RKO (cell line): ENCODE measurements at regions not wholly inside any gene's neighbourhood (a gene's known extent, or its start where the extent isn't known, plus 50 kb on each side); places are given as distances from the start of the nearest gene placed in this dataset.
"Not testable (repeated sequence)": the region's sequence is repeated elsewhere in the genome, so short reads cannot be mapped to it uniquely, and the experiment has no call there.

Experiments
- DNase-seq: peaks from one replicate; pipeline ENCODE4 v3.0.0-alpha.2; 2016; ENCODE audit warnings: low spot score

- no peak for DNase-seq
Observed at GRCh38 chr3:59408047-59408624, 358.3 kb upstream of the CFAP20DC start.

GRCh38 chr3:59407425-59407824, 357.6 kb upstream of the CFAP20DC start:
- DNase-seq = no peak

- no peak for DNase-seq
Observed at GRCh38 chr3:59406943-59407342, 357.1 kb upstream of the CFAP20DC start.

GRCh38 chr3:59404851-59405250, 355.0 kb upstream of the CFAP20DC start:
- no peak for DNase-seq

- no peak for DNase-seq
Observed at GRCh38 chr3:59404064-59404463, 354.2 kb upstream of the CFAP20DC start.

- DNase-seq = no peak
Observed at GRCh38 chr3:59401924-59402323, 352.1 kb upstream of the CFAP20DC start.

- no peak for DNase-seq
Observed at GRCh38 chr3:59392116-59392515, 342.3 kb upstream of the CFAP20DC start.

- DNase-seq = no peak
Observed at GRCh38 chr3:59391131-59391530, 341.3 kb upstream of the CFAP20DC start.

- no peak for DNase-seq
Observed at GRCh38 chr3:59388555-59389270, 338.9 kb upstream of the CFAP20DC start.

- no peak for DNase-seq
Observed at GRCh38 chr3:59386165-59386564, 336.3 kb upstream of the CFAP20DC start.

- DNase-seq = no peak
Observed at GRCh38 chr3:59385547-59385946, 335.7 kb upstream of the CFAP20DC start.

GRCh38 chr3:59381282-59381681, 331.5 kb upstream of the CFAP20DC start:
- no peak for DNase-seq

- DNase-seq = no peak
Observed at GRCh38 chr3:59380146-59380545, 330.3 kb upstream of the CFAP20DC start.

GRCh38 chr3:59374818-59375211, 325.0 kb upstream of the CFAP20DC start:
- no peak for DNase-seq

GRCh38 chr3:59374091-59374817, 324.4 kb upstream of the CFAP20DC start:
- DNase-seq = no peak

- no peak for DNase-seq
Observed at GRCh38 chr3:59372346-59372745, 322.5 kb upstream of the CFAP20DC start.

- no peak for DNase-seq
Observed at GRCh38 chr3:59368900-59369675, 319.3 kb upstream of the CFAP20DC start.

GRCh38 chr3:59367150-59367549, 317.3 kb upstream of the CFAP20DC start:
- no peak for DNase-seq

GRCh38 chr3:59366218-59366617, 316.4 kb upstream of the CFAP20DC start:
- no peak for DNase-seq

- DNase-seq = no peak
Observed at GRCh38 chr3:59364496-59364895, 314.7 kb upstream of the CFAP20DC start.

- not testable (repeated sequence) for DNase-seq
Observed at GRCh38 chr3:59360312-59360711, 310.5 kb upstream of the CFAP20DC start.

- DNase-seq = no peak
Observed at GRCh38 chr3:59341459-59341858, 291.6 kb upstream of the CFAP20DC start.

- no peak for DNase-seq
Observed at GRCh38 chr3:59339818-59340217, 290.0 kb upstream of the CFAP20DC start.
